Prostate gland (tissue), 2 donors: ENCODE measurements at regions not wholly inside any gene's neighbourhood (a gene's known extent, or its start where the extent isn't known, plus 50 kb on each side); places are given as distances from the start of the nearest gene placed in this dataset.

Experiments used
- CTCF ChIP-seq, 4 experiments: fragments of 200-600 bp in 2 of 4; fragments of 450-650 bp in 2 of 4; sonication (generic) in 2 of 4; IDR thresholded peaks; 1 replicate in 3 of 4; 2 replicates in 1 of 4; pipeline ENCODE4 v1.5.1; 2016 to 2019; ENCODE audit warnings: antibody characterized with exemption in 4 of 4, mild to moderate bottlenecking in 2 of 4, moderate library complexity in 2 of 4
- POLR2AphosphoS5 ChIP-seq: sonication (generic); formaldehyde crosslinking; IDR thresholded peaks from one replicate; pipeline ENCODE4 v1.6.1; 2017; ENCODE audit warnings: antibody characterized with exemption

GRCh38 chr4:151472711-151473110, 63.7 kb downstream of the FHIP1A start:
- no peak for TF ChIP-seq CTCF (IDR thresholded peaks at IDR 0.05)
- TF ChIP-seq POLR2AphosphoS5 = no peak
